Activated T-helper 1 cell treated with anti-CD3 and anti-CD28 coated beads, Interleukin-2, amount 50 U/mL, for 16 hours (primary cell): ENCODE measurements at regions not wholly inside any gene's neighbourhood (a gene's known extent, or its start where the extent isn't known, plus 50 kb on each side); places are given as distances from the start of the nearest gene placed in this dataset.

Source experiments
- DNase-seq, 2 donors: peaks; one replicate each; pipeline ENCODE4 v3.0.0-alpha.2; 2020; ENCODE audit warnings: low read depth in 1 of 2, low spot score in 1 of 2

- no peak for DNase-seq
Observed at GRCh38 chr14:76950055-76951020, 78.2 kb downstream of the IRF2BPL start.

- no peak for DNase-seq
Observed at GRCh38 chr14:76948976-76949375, 79.5 kb downstream of the IRF2BPL start.

GRCh38 chr14:76948213-76948947, 80.1 kb downstream of the IRF2BPL start:
- DNase-seq: no peak

- DNase-seq: no peak
Observed at GRCh38 chr14:76947838-76948184, 80.7 kb downstream of the IRF2BPL start.

GRCh38 chr14:76947078-76947837, 81.2 kb downstream of the IRF2BPL start:
- DNase-seq: peak; percentile 55 to 66

- DNase-seq: no peak
Observed at GRCh38 chr14:76946753-76947077, 81.8 kb downstream of the IRF2BPL start.

GRCh38 chr14:76943072-76943471, 85.4 kb downstream of the IRF2BPL start:
- no peak for DNase-seq

- no peak for DNase-seq
Observed at GRCh38 chr14:76941946-76942805, 86.3 kb downstream of the IRF2BPL start.

- DNase-seq: no peak
Observed at GRCh38 chr14:76941544-76941943, 87.0 kb downstream of the IRF2BPL start.

GRCh38 chr14:76940021-76940760, 88.3 kb downstream of the IRF2BPL start:
- no peak for DNase-seq

GRCh38 chr14:76939015-76939742, 89.3 kb downstream of the IRF2BPL start:
- no peak for DNase-seq

- DNase-seq: no peak
Observed at GRCh38 chr14:76938092-76938500, 90.4 kb downstream of the IRF2BPL start.

- no peak for DNase-seq
Observed at GRCh38 chr14:76937181-76938091, 91.1 kb downstream of the IRF2BPL start.

- DNase-seq: no peak
Observed at GRCh38 chr14:76936483-76936882, 92.0 kb downstream of the IRF2BPL start.

- no peak for DNase-seq
Observed at GRCh38 chr14:76933515-76933914, 95.0 kb downstream of the IRF2BPL start.

GRCh38 chr14:76931631-76932402, 96.7 kb downstream of the IRF2BPL start:
- DNase-seq: no peak

GRCh38 chr14:76930549-76930948, 98.0 kb downstream of the IRF2BPL start:
- DNase-seq: no peak

- DNase-seq: peak; percentile 20 to 27
Observed at GRCh38 chr14:76929927-76930326, 98.6 kb downstream of the IRF2BPL start.
